Vagina (tissue), 2 donors: ENCODE measurements at regions not wholly inside any gene's neighbourhood (a gene's known extent, or its start where the extent isn't known, plus 50 kb on each side); places are given as distances from the start of the nearest gene placed in this dataset.

Experiments used
- DNase-seq, 2 donors: peaks; one replicate each; pipeline ENCODE4 v3.0.0-alpha.2; 2017; ENCODE audit errors: extremely low spot score in 2 of 2
- H3K27ac ChIP-seq: fragments of 200-600 bp; sonication (generic); one replicate; pipeline ENCODE4 v1.5.1; 2019
- H3K27me3 ChIP-seq: fragments of 200-600 bp; sonication (generic); one replicate; pipeline ENCODE4 v1.5.1; 2019
- H3K36me3 ChIP-seq, 2 donors: fragments of 200-600 bp; sonication (generic); one replicate each; pipeline ENCODE4 v1.5.1; 2017 to 2019
- H3K4me1 ChIP-seq: fragments of 200-600 bp; sonication (generic); one replicate; pipeline ENCODE4 v1.5.1; 2019
- H3K4me3 ChIP-seq, 2 donors: fragments of 200-600 bp; sonication (generic); 1 replicate in 1 of 2; 2 replicates in 1 of 2; pipeline ENCODE4 v1.5.1; 2016 to 2019
- H3K9me3 ChIP-seq: fragments of 200-600 bp; sonication (generic); one replicate; pipeline ENCODE4 v1.5.1; 2019
- CTCF ChIP-seq, 3 experiments: fragments of 450-650 bp in 2 of 3; fragments of 200-600 bp in 1 of 3; sonication (generic) in 1 of 3; IDR thresholded peaks; one replicate each; pipeline ENCODE4 v1.5.1; 2017 to 2019; ENCODE audit warnings: antibody characterized with exemption in 3 of 3, mild to moderate bottlenecking in 2 of 3, moderate library complexity in 2 of 3
- POLR2A ChIP-seq, 2 donors: fragments of 450-650 bp; IDR thresholded peaks; one replicate each; pipeline ENCODE4 v1.6.1; 2017; ENCODE audit warnings: antibody characterized with exemption in 2 of 2, mild to moderate bottlenecking in 2 of 2, moderate library complexity in 2 of 2
- POLR2AphosphoS5 ChIP-seq, 2 donors: sonication (generic); formaldehyde crosslinking; IDR thresholded peaks; one replicate each; pipeline ENCODE4 v1.9.0; 2017; ENCODE audit warnings: antibody characterized with exemption in 2 of 2, mild to moderate bottlenecking in 2 of 2, low read depth in 1 of 2; ENCODE audit not compliant: insufficient read depth in 1 of 2
- intact Hi-C: fragments of 100-400 bp; cut with DNase I; formaldehyde crosslinking; loops from one replicate; pipeline ENCODE4 v1.15.1; 2023

- DNase-seq, result no peak
- no peaks in the 10 kb centered on the region for H3K9me3 ChIP-seq
- TF ChIP-seq CTCF (IDR thresholded peaks at IDR 0.05) (no peak), POLR2AphosphoS5 (IDR thresholded peaks at IDR 0.05; ENCODE audit: insufficient read depth in 1 of 2, low read depth in 1 of 2) (no peak), POLR2A (IDR thresholded peaks at IDR 0.05) (no peak)
- intact Hi-C loops, result no loop called here
- no peaks in the 10 kb centered on the region for H3K36me3 ChIP-seq
- no peak overlapping the region for H3K4me3 ChIP-seq
- no peaks in the 10 kb centered on the region for H3K4me1 ChIP-seq
- no peak overlapping the region for H3K27ac ChIP-seq
- no peaks in the 10 kb centered on the region for H3K27me3 ChIP-seq
These were observed 188.8 kb downstream of the NEBL start for GRCh38 chr10:20708305-20708704.

DNA sequence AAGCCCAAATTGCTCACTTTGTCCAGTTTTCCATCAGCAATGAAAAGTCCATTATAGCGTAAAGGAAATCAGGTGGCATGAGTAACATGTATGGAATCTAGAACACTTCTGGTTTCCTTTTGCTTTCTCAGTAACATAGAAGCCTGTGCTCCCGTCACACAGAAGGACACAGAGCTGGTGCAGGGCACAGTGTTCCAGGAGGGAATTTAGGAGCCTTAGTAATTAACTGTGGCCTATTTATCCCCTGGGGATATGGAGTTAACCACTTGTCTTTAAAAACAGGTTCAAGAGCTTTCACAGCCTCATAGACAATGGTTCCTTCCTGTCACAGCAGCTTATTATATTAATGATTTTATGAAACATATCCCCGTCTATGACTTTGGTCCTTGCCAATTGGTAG, 189.9 kb downstream of the NEBL start:
- H3K36me3 ChIP-seq, result no peaks in the 10 kb centered on the region
- no peaks in the 10 kb centered on the region for H3K4me1 ChIP-seq
- no peak for DNase-seq
- no peaks in the 10 kb centered on the region for H3K27me3 ChIP-seq
- TF ChIP-seq CTCF (IDR thresholded peaks at IDR 0.05) (no peak), POLR2AphosphoS5 (IDR thresholded peaks at IDR 0.05; ENCODE audit: insufficient read depth in 1 of 2, low read depth in 1 of 2) (no peak), POLR2A (IDR thresholded peaks at IDR 0.05) (no peak)
- H3K27ac ChIP-seq, result no peak overlapping the region
- no peaks in the 10 kb centered on the region for H3K9me3 ChIP-seq
- intact Hi-C loops, result no loop called here
- no peak overlapping the region for H3K4me3 ChIP-seq

GRCh38 chr10:20698837-20699236, 198.3 kb downstream of the NEBL start:
- intact Hi-C loops, result no loop called here
- H3K9me3 ChIP-seq, result no peaks in the 10 kb centered on the region
- no peaks in the 10 kb centered on the region for H3K27me3 ChIP-seq
- TF ChIP-seq POLR2A (IDR thresholded peaks at IDR 0.05), result no peak
- no peak for TF ChIP-seq CTCF (IDR thresholded peaks at IDR 0.05)
- TF ChIP-seq POLR2AphosphoS5 (IDR thresholded peaks at IDR 0.05; ENCODE audit: insufficient read depth in 1 of 2, low read depth in 1 of 2), result no peak
- no peak overlapping the region for H3K27ac ChIP-seq
- H3K4me1 ChIP-seq, result no peaks in the 10 kb centered on the region
- no peak overlapping the region for H3K4me3 ChIP-seq
- H3K36me3 ChIP-seq, result no peaks in the 10 kb centered on the region
- no peak for DNase-seq

GRCh38 chr10:20694296-20694695, 202.8 kb downstream of the NEBL start:
- intact Hi-C loops, result no loop called here
- Histone ChIP-seq H3K27ac (no peak overlapping the region), H3K4me3 (no peak overlapping the region), H3K9me3 (no peaks in the 10 kb centered on the region), H3K4me1 (no peaks in the 10 kb centered on the region), H3K27me3 (no peaks in the 10 kb centered on the region), H3K36me3 (no peaks in the 10 kb centered on the region)
- DNase-seq, result no peak
- TF ChIP-seq POLR2A (IDR thresholded peaks at IDR 0.05) (no peak), POLR2AphosphoS5 (IDR thresholded peaks at IDR 0.05; ENCODE audit: insufficient read depth in 1 of 2, low read depth in 1 of 2) (no peak), CTCF (IDR thresholded peaks at IDR 0.05) (no peak)

GRCh38 chr10:20688797-20689544, 208.1 kb downstream of the NEBL start:
- intact Hi-C loops, result no loop called here
- Histone ChIP-seq H3K27me3 (no peaks in the 10 kb centered on the region), H3K9me3 (no peaks in the 10 kb centered on the region), H3K36me3 (no peaks in the 10 kb centered on the region), H3K4me3 (no peak overlapping the region), H3K27ac (no peak overlapping the region), H3K4me1 (no peaks in the 10 kb centered on the region)
- no peak for DNase-seq
- TF ChIP-seq CTCF (IDR thresholded peaks at IDR 0.05) (no peak), POLR2AphosphoS5 (IDR thresholded peaks at IDR 0.05; ENCODE audit: insufficient read depth in 1 of 2, low read depth in 1 of 2) (no peak), POLR2A (IDR thresholded peaks at IDR 0.05) (no peak)
